ENCODE measurements at regions not wholly inside any gene's neighbourhood (a gene's known extent, or its start where the extent isn't known, plus 50 kb on each side); places are given as distances from the start of the nearest gene placed in this dataset.

- Histone ChIP-seq H2AFZ (ENCODE audit: control insufficient read depth, low read depth, low read length) (no peak overlapping the region), H3K9ac (ENCODE audit: control insufficient read depth, insufficient read depth, low read length) (no peak overlapping the region), H3K4me1 (ENCODE audit: control insufficient read depth, insufficient read depth, low read length) (peaks cover 22% of the 10 kb centered on the region), H3K9me3 (replicated peaks; ENCODE audit: control insufficient read depth, insufficient read depth, low read length) (no peaks in the 10 kb centered on the region), H3K4me2 (ENCODE audit: control insufficient read depth, insufficient read depth) (no peak overlapping the region), H4K20me1 (ENCODE audit: control insufficient read depth, insufficient read depth) (no peaks in the 10 kb centered on the region), H3K27ac (ENCODE audit: control insufficient read depth, insufficient read depth) (no peak overlapping the region), H3K27me3 (replicated peaks in 1 of 2; ENCODE audit: control insufficient read depth in 2 of 2, insufficient read depth in 2 of 2, low read length in 1 of 2) (no peaks in the 10 kb centered on the region), H3K36me3 (ENCODE audit: control insufficient read depth in 2 of 2, insufficient read depth in 2 of 2, low read length in 1 of 2) (no peaks in the 10 kb centered on the region), H3K79me2 (ENCODE audit: control insufficient read depth, insufficient read depth, low read length) (no peaks in the 10 kb centered on the region), H3K4me3 (no peak overlapping the region)
- ChIA-PET RAD21 (ENCODE audit: unreplicated experiment) (no interaction called here), SMC1A (ENCODE audit: uncharacterized antibody, unreplicated experiment) (no interaction called here), POLR2A (no interaction called here), CTCF (no interaction called here)
- in situ Hi-C loops (cut with MboI), result no loop called here
- BruUV-seq (replicated peaks), result no TSS peak
- ATAC-seq (no peak), FAIRE-seq (no peak), DNase-seq (ENCODE audit: low read depth, low spot score) (no peak)
- WGBS (ENCODE audit: insufficient coverage, insufficient replicate concordance, low lambda C conversion rate, missing lambda C conversion rate), result 83% methylated on average over 6 of the region's 6 CpGs
- intact Hi-C loops (cut with micrococcal nuclease; ENCODE audit: unreplicated experiment), result no loop called here
- TF ChIP-seq EED (IDR thresholded peaks at IDR 0.05; ENCODE audit: low read depth) (no peak), SMAD5 (IDR thresholded peaks at IDR 0.05; ENCODE audit: low read depth) (no peak), RFX5 (IDR thresholded peaks at IDR 0.05; ENCODE audit: low read depth, low read length) (no peak), ZNF24 (IDR thresholded peaks at IDR 0.05) (no peak), BCLAF1 (IDR thresholded peaks at IDR 0.05) (no peak), SP1 (IDR thresholded peaks at IDR 0.05; ENCODE audit: low read depth, low read length) (no peak), REST (IDR thresholded peaks at IDR 0.05; ENCODE audit: low read depth, low read length) (no peak), JUNB (IDR thresholded peaks at IDR 0.05) (no peak), SMAD1 (IDR thresholded peaks at IDR 0.05; ENCODE audit: low read depth, partially characterized antibody) (no peak), CUX1 (IDR thresholded peaks at IDR 0.05; ENCODE audit: insufficient replicate concordance, low read depth, low read length) (no peak), HDAC2 (IDR thresholded peaks at IDR 0.05) (no peak), E2F4 (IDR thresholded peaks at IDR 0.05; ENCODE audit: low read depth, low read length) (no peak), SIX5 (IDR thresholded peaks at IDR 0.05; ENCODE audit: low read depth, low read length, severe bottlenecking) (no peak), NFYB (IDR thresholded peaks at IDR 0.05; ENCODE audit: insufficient read depth, low read depth, low read length) (no peak)
Measured at GRCh38 chr16:11491524-11491923, 95.2 kb downstream of the LITAF start.

All from GM12878 (cell line).